Upper lobe of right lung (tissue), 1 donor: ENCODE measurements at regions not wholly inside any gene's neighbourhood (a gene's known extent, or its start where the extent isn't known, plus 50 kb on each side); places are given as distances from the start of the nearest gene placed in this dataset.
"Not testable (repeated sequence)": the region's sequence is repeated elsewhere in the genome, so short reads cannot be mapped to it uniquely, and the experiment has no call there.

ENCODE experiments used
- ATAC-seq: fragments of 200-7000 bp; cut with Tn5 transposase; one replicate; pipeline ENCODE4 v1.9.1; 2020; ENCODE audit warnings: mild to moderate bottlenecking, moderate library complexity
- DNase-seq: peaks from one replicate; pipeline ENCODE4 v3.0.0-alpha.2; 2020
- H3K27ac ChIP-seq: fragments of 200-600 bp; one replicate; pipeline ENCODE4 v1.8.0; 2022
- H3K27me3 ChIP-seq: fragments of 200-600 bp; one replicate; pipeline ENCODE4 v1.8.0; 2022; ENCODE audit warnings: mild to moderate bottlenecking
- H3K36me3 ChIP-seq: fragments of 200-600 bp; one replicate; pipeline ENCODE4 v1.8.0; 2022
- H3K4me1 ChIP-seq: fragments of 200-600 bp; one replicate; pipeline ENCODE4 v1.8.0; 2022
- H3K4me3 ChIP-seq: fragments of 200-600 bp; one replicate; pipeline ENCODE4 v1.8.0; 2022; ENCODE audit warnings: mild to moderate bottlenecking
- H3K9me3 ChIP-seq: fragments of 200-600 bp; one replicate; pipeline ENCODE4 v1.8.0; 2022
- CTCF ChIP-seq: fragments of 200-600 bp; IDR thresholded peaks from one replicate; pipeline ENCODE4 v1.8.0; 2022; ENCODE audit warnings: antibody characterized with exemption
- intact Hi-C: fragments of 100-400 bp; cut with DNase I; formaldehyde crosslinking; loops from one replicate; pipeline ENCODE4 v1.11.0; 2022
- donor health status: DM: no; HTN: yes; CAD: no; lungs with severe emphysema.

- Histone ChIP-seq H3K9me3 (no peaks in the 10 kb centered on the region), H3K27me3 (no peaks in the 10 kb centered on the region), H3K27ac (no peak overlapping the region), H3K36me3 (no peaks in the 10 kb centered on the region), H3K4me1 (no peaks in the 10 kb centered on the region), H3K4me3 (no peak overlapping the region)
- DNase-seq (no peak), ATAC-seq (no peak)
- TF ChIP-seq CTCF, result no peak
- intact Hi-C loops, result no loop called here
Measured at GRCh38 chr9:33728613-33729012, 66.7 kb upstream of the PRSS3 start.

- Histone ChIP-seq H3K36me3 (no peaks in the 10 kb centered on the region), H3K27ac (no peak overlapping the region), H3K27me3 (peaks cover 11% of the 10 kb centered on the region), H3K4me1 (no peaks in the 10 kb centered on the region), H3K4me3 (no peak overlapping the region), H3K9me3 (no peaks in the 10 kb centered on the region)
- intact Hi-C loops, result no loop called here
- peak; percentile 40 for ATAC-seq
- no peak for TF ChIP-seq CTCF
- no peak for DNase-seq
Measured at GRCh38 chr9:33731142-33731541, 64.2 kb upstream of the PRSS3 start.

- Histone ChIP-seq H3K36me3 (no peaks in the 10 kb centered on the region), H3K9me3 (no peaks in the 10 kb centered on the region), H3K4me1 (no peaks in the 10 kb centered on the region), H3K27me3 (peaks cover 11% of the 10 kb centered on the region), H3K27ac (no peak overlapping the region), H3K4me3 (no peak overlapping the region)
- no peak for TF ChIP-seq CTCF
- intact Hi-C loops, result no loop called here
- DNase-seq (no peak), ATAC-seq (no peak)
Measured at GRCh38 chr9:33731625-33732024, 63.7 kb upstream of the PRSS3 start.

- H3K4me3 ChIP-seq, H3K36me3 ChIP-seq, H3K9me3 ChIP-seq, ATAC-seq, H3K27ac ChIP-seq, H3K4me1 ChIP-seq, DNase-seq, intact Hi-C loops: not testable (repeated sequence)
- H3K27me3 ChIP-seq, result peaks cover 11% of the 10 kb centered on the region
Measured at GRCh38 chr9:33734247-33734940, 61.0 kb upstream of the PRSS3 start.

- H3K9me3 ChIP-seq, H3K4me1 ChIP-seq, H3K4me3 ChIP-seq, intact Hi-C loops, DNase-seq, H3K36me3 ChIP-seq, H3K27ac ChIP-seq: not testable (repeated sequence)
- H3K27me3 ChIP-seq, result peaks cover 11% of the 10 kb centered on the region
- peak; percentile 15 for ATAC-seq
Measured at GRCh38 chr9:33734941-33735835, 60.2 kb upstream of the PRSS3 start.

GRCh38 chr9:33737811-33738606 is 57.4 kb upstream of the PRSS3 start:
- ATAC-seq, result peak; percentile 79
- no peak for DNase-seq
- H3K9me3 ChIP-seq, result no peaks in the 10 kb centered on the region
- peak; percentile 50 for TF ChIP-seq CTCF
- H3K27me3 ChIP-seq, result peaks cover 11% of the 10 kb centered on the region
- H3K4me3 ChIP-seq, result no peak overlapping the region
- no peak overlapping the region for H3K27ac ChIP-seq
- H3K4me1 ChIP-seq, result no peaks in the 10 kb centered on the region
- no peaks in the 10 kb centered on the region for H3K36me3 ChIP-seq
- intact Hi-C loops, result no loop called here
